ENCODE measurements at regions not wholly inside any gene's neighbourhood (a gene's known extent, or its start where the extent isn't known, plus 50 kb on each side); places are given as distances from the start of the nearest gene placed in this dataset.

DNA sequence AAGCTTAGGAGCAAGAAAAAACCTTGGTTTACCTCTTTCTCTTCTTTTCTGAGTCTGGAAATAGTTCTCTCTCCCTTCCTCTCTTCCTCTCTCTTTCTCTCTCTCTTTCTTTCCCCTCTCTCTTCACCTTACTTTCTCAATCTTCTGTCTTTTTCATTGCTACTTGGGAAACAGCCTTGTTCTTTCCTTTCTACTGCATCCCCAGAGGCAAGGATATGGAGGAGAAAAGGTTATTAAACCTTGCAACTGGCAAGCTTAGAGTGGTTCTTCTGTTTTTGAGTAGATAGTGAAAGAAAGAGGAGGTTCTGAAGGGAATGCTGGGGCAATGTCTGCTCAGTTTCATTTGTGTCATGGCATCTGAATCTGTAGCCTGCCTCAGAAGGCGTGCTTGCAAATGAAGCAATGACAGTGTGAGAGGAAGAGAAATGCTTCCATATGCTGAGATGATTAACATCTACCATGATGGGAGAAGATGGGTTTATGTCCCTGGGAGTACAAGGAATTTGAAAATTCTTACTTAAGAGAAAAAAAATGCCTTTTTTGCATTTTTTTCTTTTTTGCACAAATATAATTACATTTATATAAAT, 190.6 kb downstream of the CEP135 start:
- TF ChIP-seq, protein P1, sequence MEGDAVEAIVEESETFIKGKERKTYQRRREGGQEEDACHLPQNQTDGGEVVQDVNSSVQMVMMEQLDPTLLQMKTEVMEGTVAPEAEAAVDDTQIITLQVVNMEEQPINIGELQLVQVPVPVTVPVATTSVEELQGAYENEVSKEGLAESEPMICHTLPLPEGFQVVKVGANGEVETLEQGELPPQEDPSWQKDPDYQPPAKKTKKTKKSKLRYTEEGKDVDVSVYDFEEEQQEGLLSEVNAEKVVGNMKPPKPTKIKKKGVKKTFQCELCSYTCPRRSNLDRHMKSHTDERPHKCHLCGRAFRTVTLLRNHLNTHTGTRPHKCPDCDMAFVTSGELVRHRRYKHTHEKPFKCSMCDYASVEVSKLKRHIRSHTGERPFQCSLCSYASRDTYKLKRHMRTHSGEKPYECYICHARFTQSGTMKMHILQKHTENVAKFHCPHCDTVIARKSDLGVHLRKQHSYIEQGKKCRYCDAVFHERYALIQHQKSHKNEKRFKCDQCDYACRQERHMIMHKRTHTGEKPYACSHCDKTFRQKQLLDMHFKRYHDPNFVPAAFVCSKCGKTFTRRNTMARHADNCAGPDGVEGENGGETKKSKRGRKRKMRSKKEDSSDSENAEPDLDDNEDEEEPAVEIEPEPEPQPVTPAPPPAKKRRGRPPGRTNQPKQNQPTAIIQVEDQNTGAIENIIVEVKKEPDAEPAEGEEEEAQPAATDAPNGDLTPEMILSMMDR (IDR thresholded peaks at IDR 0.05), result no peak
- no peak for TF ChIP-seq EZH2phosphoT487 (IDR thresholded peaks at IDR 0.05)
